T47D (cell line): ENCODE measurements at regions not wholly inside any gene's neighbourhood (a gene's known extent, or its start where the extent isn't known, plus 50 kb on each side); places are given as distances from the start of the nearest gene placed in this dataset.

Source experiments
- DNase-seq, 2 experiments: peaks; one replicate each; pipeline versions ENCODE4 v3.0.0 to v3.0.0-alpha.2; 2011 to 2012; ENCODE audit warnings: low read depth in 1 of 2, low spot score in 1 of 2
- JUND ChIP-seq: IDR thresholded peaks from 2 replicates; pipeline ENCODE4 v1.6.1; 2012; ENCODE audit warnings: low read depth
- in situ Hi-C: cut with HindIII; loops from 2 replicates; pipeline ENCODE4 v1.10.0; 2016; ENCODE audit warnings: low sequenced_read_pairs, low pct_unique_long_range_greater_than_20kb

DNA sequence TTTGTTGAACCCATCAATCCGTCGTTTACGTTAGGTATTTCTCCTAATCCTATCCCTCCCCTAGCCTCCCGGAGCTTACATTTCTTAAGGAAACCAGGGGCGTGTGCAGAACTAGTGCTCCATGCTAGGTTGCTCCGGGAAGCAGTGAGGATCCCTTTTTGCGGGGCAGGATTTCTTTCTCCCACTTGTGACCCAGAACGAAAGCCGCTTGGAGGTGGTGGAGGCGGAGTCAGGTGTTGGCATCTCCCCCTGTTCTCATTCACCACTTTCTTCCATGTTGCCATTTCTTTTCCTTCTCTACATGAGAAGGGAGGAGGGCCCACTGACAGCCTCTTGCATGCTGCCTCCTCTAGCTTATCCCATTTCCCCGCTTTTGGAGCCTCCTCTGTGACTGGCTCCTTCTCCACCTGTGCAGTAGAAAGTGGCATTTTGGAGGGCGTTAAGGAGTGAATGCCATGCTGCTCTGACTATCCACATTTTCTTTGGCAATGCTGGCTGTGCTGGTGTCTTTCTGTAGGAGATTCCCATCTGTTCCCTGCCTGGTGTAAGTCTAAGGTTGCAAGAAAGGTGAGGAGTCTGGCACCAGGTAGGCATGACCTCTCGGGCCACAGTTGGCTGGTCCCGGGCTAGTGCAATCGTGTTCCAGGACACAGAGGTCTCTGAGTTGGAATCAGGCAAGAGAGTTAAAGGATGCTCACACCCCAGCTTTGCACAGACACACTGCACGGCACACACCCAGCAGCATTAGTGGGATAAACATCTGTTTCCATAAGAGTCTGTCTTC is 89.5 kb downstream of the ACKR3 start:
- in situ Hi-C loops = no loop called here
- no peak for DNase-seq
- no peak for TF ChIP-seq JUND

DNA sequence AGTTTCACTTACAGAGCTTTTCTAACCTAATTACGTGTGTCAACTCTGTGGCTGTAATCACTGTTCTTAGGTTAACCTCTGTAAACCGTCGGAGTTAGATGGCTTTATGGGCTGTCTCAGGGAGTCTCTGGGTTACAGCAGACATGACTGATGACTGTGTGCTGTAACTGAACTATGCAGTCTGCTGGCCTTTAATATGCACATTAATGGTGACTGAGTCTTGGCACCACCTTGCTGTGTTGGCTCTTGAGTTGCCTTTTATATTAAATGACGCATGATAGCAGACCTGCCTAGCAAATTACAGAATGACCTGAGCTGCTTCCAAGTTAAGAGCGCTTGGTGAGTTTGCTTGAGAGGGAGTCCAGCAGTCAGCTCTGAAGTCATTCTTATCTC is 90.1 kb downstream of the ACKR3 start:
- TF ChIP-seq JUND = no peak
- in situ Hi-C loops = no loop called here
- no peak for DNase-seq

DNA sequence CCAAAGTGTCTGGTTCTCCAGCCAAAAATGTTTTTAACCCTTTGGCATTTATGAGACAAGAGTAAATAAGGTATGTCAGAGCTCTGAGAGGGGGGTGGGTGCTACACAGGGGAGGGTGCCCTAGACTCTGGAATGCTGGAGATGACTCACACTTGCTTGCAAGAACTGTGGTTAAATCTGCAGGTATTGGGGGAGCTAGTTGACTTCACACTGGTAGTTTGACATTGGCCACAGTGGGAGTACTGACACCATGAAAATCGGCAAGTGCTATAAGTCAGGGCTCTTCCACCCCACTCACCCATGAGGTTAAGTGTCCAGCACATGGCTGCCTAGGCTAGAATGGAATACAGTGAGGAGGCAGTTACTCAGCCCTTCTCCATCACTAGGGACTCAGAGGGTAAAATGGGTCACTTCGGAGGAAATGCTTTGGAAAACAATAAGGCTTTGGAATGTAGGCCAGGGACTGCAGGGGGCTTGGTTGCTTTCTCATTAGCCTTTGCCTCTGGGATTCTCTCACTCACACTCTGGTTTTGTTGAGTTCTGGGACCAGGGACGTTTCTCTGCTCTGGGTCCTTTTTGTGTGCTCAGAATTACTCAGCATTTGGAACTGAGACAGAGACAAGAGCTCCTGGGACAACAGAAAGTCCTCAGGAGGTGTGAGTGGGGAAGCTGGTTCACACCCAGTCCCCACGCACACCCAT is 91.6 kb downstream of the ACKR3 start:
- no peak for DNase-seq
- in situ Hi-C loops = no loop called here

DNA sequence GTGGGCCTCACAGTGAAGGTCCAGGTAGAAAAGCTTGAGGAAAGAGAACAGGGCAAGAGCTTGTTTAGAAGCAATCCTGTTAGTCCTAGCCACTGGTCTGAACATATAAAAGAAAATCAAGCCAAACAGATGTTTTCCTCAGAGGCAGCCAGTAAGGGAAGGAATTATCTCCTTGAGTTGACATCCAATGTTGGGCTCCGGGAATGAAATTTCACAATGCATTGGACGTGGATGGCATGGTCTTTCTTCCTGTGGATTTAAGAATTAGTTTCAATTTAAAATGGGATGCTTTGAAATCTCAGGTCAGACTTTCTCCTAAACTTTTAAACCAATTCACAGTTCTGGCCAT is 92.1 kb downstream of the ACKR3 start:
- in situ Hi-C loops = no loop called here
- TF ChIP-seq JUND = no peak
- no peak for DNase-seq

More for the DNA sequence above, 91.6 kb downstream of the ACKR3 start:
- TF ChIP-seq JUND = no peak

DNA sequence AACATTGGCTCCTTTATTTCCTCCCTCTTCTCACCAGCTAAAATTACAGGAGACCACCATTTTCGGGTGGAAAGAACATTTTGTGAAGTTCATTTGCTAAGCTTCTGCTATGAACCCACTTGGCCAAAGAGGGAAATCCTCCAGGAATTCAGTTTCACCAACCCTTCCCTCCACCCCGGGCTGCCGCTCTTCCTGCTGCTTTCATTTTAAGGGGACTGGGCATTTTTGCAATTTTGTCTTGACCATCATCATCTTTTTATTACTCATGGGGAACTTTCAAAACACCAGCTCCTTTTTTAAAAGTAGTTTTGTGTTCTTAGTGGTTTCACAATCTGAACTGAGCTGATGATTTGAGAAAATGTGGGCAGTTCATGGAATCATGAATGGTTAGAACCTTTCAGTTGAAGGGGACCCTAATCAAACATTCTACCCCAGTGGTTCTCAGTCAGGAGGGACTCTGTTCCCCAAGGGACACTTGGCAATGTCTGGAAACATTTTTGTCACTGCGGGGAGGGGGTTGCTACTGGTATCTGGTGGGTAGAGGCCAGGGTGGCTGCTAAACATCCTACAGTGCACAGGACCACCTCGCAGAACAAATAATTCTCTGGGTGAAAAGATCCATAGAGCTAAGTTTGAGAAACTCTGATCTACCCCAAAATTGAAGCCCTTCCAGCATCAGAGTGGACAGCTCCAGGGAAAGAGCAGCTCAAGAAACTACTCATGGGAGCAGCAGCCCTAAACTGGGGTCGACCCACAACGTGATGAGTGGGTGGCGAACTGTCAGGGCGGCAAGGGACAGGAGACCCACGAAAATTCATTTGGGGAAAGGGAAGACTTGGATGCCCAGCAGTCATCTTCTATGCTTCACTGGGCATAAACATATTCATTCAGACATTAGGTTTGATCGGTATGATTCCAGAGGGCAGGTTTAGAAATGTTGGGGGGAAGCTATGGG is 92.9 kb downstream of the ACKR3 start:
- DNase-seq = no peak
- in situ Hi-C loops = no loop called here
- no peak for TF ChIP-seq JUND

DNA sequence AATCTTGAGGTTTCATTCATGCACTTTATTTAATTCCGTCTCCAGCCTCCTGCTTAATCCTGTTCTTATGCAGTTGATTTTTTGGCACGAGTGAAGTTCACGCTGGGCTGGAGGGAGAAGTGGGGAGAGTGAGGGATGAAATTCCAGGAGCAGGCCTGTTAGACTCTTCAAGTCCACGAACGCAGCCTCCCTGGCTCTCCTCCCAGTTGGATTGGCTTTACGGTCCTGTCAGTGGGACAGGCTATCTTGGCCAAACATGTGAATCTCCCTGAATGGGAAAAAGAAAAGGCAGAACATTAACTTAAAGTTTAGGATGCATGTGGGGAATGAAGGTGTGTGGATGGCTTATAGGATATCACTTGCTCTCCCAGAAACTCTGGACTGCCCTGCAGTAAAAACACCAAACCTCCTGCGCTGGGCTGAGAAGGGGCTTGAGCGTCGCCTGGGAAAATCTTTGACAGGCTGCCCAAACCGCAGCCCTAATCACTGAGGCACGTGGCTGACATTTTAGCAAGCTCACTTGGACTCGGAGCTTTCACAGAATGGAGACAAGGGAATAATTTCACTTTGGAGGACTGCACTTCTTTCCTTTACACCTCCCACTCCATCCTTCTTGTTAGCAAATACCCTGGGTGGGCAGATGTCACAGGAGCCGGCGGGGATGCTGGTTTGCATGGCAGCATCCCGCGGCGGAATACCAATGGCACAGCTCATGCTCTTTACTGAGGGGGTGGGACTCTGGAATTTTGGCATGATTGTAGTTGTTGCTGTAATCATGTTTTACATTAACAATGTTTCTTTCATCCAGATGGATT is 93.9 kb downstream of the ACKR3 start:
- no peak for TF ChIP-seq JUND
- DNase-seq = no peak
- in situ Hi-C loops = no loop called here

DNA sequence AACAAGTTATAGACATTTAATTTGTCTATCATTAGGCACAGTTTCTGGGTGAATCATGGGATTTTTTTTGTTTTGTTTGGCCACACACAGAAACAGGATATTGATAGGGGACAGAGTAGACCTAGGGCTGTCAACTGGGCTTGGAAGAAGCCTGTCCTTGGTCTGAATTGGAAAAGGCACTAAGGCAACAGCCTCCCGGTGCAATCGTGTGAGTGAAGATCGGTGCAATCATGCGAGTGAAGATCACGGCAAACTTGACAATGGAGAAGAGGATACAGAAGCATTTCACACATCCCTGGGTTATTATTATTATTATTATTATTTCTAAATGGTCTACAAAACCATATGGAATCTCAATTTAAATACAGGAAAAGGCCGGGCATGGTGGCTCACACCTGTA is 94.5 kb downstream of the ACKR3 start:
- no peak for DNase-seq
- no peak for TF ChIP-seq JUND
- in situ Hi-C loops = no loop called here

DNA sequence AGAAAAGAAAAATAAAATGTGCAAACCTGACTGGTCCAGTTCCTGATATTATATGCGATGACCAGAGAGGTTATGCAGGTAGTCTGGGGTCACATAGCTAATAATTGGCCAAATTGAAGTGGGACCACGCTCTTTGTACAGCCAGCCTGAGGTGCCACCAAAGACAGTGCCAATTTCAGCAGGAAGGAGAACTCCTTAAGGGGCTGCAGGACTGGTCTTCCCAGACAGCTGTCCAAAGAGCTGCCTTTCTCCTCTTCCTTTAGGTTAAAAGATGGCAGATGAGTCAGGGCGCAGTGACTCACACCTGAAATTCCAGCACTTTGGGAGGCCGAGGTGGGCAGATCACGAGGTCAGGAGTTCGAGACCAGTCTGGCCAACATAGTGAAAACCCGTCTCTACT is 95.5 kb downstream of the ACKR3 start:
- in situ Hi-C loops = no loop called here
- TF ChIP-seq JUND = no peak
- DNase-seq = no peak

DNA sequence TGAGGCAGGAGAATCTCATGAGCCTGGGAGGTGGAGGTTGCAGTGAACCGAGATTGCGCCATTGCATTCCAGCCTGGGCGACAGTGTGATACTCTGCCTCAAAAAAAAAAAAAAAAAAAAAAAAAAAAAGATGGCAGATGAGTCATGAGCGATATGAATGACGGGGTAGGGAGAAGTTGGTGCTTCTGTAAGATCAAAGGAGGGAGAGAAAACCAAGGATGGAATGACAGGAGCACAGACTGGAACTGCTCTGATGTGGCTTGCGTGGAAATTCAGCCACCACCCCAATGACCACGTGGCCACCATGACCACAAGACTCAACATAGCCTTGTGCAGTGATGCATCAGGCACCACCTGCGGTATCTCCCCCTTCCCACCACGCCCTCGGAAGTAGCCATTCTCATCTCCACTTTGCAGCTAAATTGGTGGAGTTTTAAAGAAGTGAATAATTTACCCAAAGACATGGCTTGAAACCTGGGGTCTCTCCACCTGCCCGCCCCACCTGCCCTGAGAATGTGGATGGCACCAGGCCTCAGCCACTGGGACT is 96.0 kb downstream of the ACKR3 start:
- no peak for DNase-seq
- TF ChIP-seq JUND = no peak
- in situ Hi-C loops = no loop called here

DNA sequence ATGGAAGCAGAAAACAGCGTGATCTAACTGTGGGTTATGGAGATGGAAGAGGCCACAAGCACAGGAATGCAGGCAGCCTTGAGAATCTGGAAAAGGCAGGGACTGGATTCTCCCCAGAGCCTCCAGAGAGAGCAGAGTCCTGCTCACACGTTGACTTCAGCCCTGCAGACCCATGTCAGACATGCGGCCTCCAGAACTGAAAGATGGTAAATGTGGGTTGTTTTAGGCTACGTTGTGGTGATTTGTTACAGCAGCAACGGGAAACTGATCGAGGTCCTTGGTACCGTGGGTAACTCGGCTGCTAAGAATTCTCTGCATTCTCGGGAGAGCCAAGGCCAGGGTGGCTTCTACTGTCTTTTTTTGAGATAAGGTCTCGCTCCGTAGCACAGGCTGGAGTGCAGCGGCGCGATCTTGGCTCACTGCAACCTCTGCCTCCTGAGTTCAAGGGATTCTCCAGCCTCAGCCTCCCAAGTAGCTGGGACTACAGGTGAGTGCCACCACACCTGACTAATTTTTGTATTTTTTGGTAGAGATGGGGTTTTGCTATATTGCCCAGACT is 97.1 kb downstream of the ACKR3 start:
- no peak for DNase-seq
- in situ Hi-C loops = no loop called here
- TF ChIP-seq JUND = no peak

DNA sequence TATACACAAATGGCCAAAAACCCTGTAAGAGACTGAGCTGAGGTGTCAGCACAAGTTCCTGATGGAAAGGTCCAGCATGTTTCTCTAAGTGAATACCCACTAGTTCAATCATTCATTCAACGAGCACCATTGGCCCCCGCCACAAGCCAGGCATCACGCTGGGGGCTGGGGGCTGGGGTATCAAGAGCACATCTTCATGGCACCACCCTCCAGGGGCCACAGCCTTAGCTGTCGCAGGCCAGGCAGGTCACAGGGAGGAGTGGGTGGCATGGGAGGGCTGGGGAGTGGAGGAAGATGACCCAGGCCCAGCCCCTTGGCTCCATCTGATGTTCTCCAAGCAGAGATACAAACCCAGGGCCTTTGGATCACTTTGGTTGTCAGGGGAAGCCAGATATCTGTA is 97.9 kb downstream of the ACKR3 start:
- in situ Hi-C loops = no loop called here
- no peak for DNase-seq
- no peak for TF ChIP-seq JUND
